A549 (cell line): ENCODE measurements at regions not wholly inside any gene's neighbourhood (a gene's known extent, or its start where the extent isn't known, plus 50 kb on each side); places are given as distances from the start of the nearest gene placed in this dataset.

Experiments
- ATAC-seq, 2 experiments: fragments of 200-7000 bp in 1 of 2; fragments of >200 bp in 1 of 2; cut with Nextera tagmentation in 1 of 2; cut with Tn5 transposase in 1 of 2; 3 replicates each; pipeline versions ENCODE4 v1.8.0 to v1.9.1; 2018 to 2020; ENCODE audit warnings: mild to moderate bottlenecking in 1 of 2, moderate library complexity in 1 of 2
- CTCF ChIA-PET: fragments of 300-600 bp; sonication (Branson Sonifier 250); formaldehyde crosslinking; extraction: SDS; loops from one replicate; lab custom pipeline; 2021; ENCODE audit warnings: antibody characterized with exemption, inconsistent platforms; lab: Yijun Ruan, JAX
- POLR2A ChIA-PET: fragments of 350-600 bp; formaldehyde crosslinking; extraction: SDS; loops from one replicate; lab custom pipeline; 2021; ENCODE audit warnings: antibody characterized with exemption, inconsistent platforms; lab: Yijun Ruan, JAX
- DNase-seq, 2 experiments: peaks; one replicate each; pipeline versions ENCODE4 v3.0.0 to v3.0.0-alpha.2; 2011 to 2016; ENCODE audit warnings: low read depth in 1 of 2, low spot score in 1 of 2
- FAIRE-seq: peaks from 2 replicates; lab custom pipeline; 2011; peaks lifted over from hg19 to GRCh38; lab: Jason Lieb, UNC
- H3K27ac ChIP-seq, 2 experiments: fragments of >200 bp; sonication (Bioruptor Twin); formaldehyde crosslinking; 3 replicates each; pipeline ENCODE4 v1.5.1; 2016 to 2017
- H3K4me1 ChIP-seq: fragments of >200 bp; sonication (Bioruptor Twin); formaldehyde crosslinking; 3 replicates; pipeline ENCODE4 v1.6.1; 2016
- H3K4me2 ChIP-seq: fragments of >200 bp; sonication (Bioruptor Twin); formaldehyde crosslinking; 3 replicates; pipeline ENCODE4 v1.6.1; 2016
- H3K4me3 ChIP-seq: fragments of >200 bp; sonication (Bioruptor Twin); formaldehyde crosslinking; 3 replicates; pipeline ENCODE4 v1.5.1; 2016
- H3K9me3 ChIP-seq: fragments of >200 bp; sonication (Bioruptor Twin); formaldehyde crosslinking; 3 replicates; pipeline ENCODE4 v1.6.1; 2016
- CBX2 ChIP-seq: fragments of 200-600 bp; sonication (generic); IDR thresholded peaks from 2 replicates; pipeline ENCODE4 v1.6.1; 2016; ENCODE audit warnings: low read depth, mild to moderate bottlenecking, borderline replicate concordance
- FOSL2 ChIP-seq, 2 experiments: fragments of 450-650 bp in 1 of 2; fragments of >200 bp in 1 of 2; sonication (Bioruptor Twin) in 1 of 2; formaldehyde crosslinking; IDR thresholded peaks; 2 replicates each; pipeline versions ENCODE4 v1.5.0 to v1.6.1; 2016 to 2020; ENCODE audit warnings: mild to moderate bottlenecking in 1 of 2, moderate library complexity in 1 of 2
- HDAC2 ChIP-seq: fragments of 200-600 bp; sonication (generic); IDR thresholded peaks from 2 replicates; pipeline ENCODE4 v1.6.1; 2016
- HES2 ChIP-seq: fragments of >200 bp; sonication (Bioruptor Twin); formaldehyde crosslinking; IDR thresholded peaks from 2 replicates; pipeline ENCODE4 v1.6.1; 2016
- HEYL ChIP-seq: fragments of 250-450 bp; sonication (Bioruptor Pico); IDR thresholded peaks from 2 replicates; pipeline ENCODE4 v1.8.0; 2021; ENCODE audit warnings: mild to moderate bottlenecking, moderate library complexity
- HOXA7 ChIP-seq: fragments of 250-450 bp; sonication (Bioruptor Pico); IDR thresholded peaks from 2 replicates; pipeline ENCODE4 v1.5.0; 2020; ENCODE audit warnings: mild to moderate bottlenecking, moderate library complexity
- KDM1A ChIP-seq: fragments of 200-600 bp; sonication (generic); IDR thresholded peaks from 2 replicates; pipeline ENCODE4 v1.6.1; 2016; ENCODE audit warnings: low read depth, mild to moderate bottlenecking
- MYC ChIP-seq: IDR thresholded peaks from 2 replicates; pipeline ENCODE4 v1.6.1; 2012; ENCODE audit warnings: mild to moderate bottlenecking, inconsistent platforms, low read length, improper control_type of control experiment, borderline replicate concordance
- NFE2L2 ChIP-seq: fragments of 150-350 bp; conservative IDR thresholded peaks from 2 replicates; pipeline ENCODE4 v1.6.1; 2014; ENCODE audit warnings: low read length
- PBX3 ChIP-seq: IDR thresholded peaks from 2 replicates; pipeline ENCODE4 v1.6.1; 2012
- TFCP2L1 ChIP-seq: fragments of 250-450 bp; sonication (Bioruptor Pico); IDR thresholded peaks from 2 replicates; pipeline ENCODE4 v1.5.0; 2021; ENCODE audit warnings: mild to moderate bottlenecking
- TP53 ChIP-seq: fragments of 250-450 bp; sonication (Bioruptor Pico); IDR thresholded peaks from 2 replicates; pipeline ENCODE4 v1.5.0; 2021; ENCODE audit warnings: mild to moderate bottlenecking, moderate library complexity
- ZC3H11A ChIP-seq: fragments of 450-650 bp; IDR thresholded peaks from 2 replicates; pipeline ENCODE4 v1.6.1; 2014; ENCODE audit warnings: antibody characterized with exemption, mild to moderate bottlenecking
- ZSCAN20 ChIP-seq: fragments of 250-450 bp; sonication (Bioruptor Pico); IDR thresholded peaks from 2 replicates; pipeline ENCODE4 v1.8.0; 2022; ENCODE audit warnings: mild to moderate bottlenecking, moderate library complexity
- WGBS: methylation state at CpG from one replicate; pipeline ENCODE4 v1.1.6; 2017; ENCODE audit errors: missing lambda C conversion rate; 5-methylcytosine and 5-hydroxymethylcytosine counted together
- TF ChIP-seq, protein P1 (sequence below): fragments of 150-350 bp; IDR thresholded peaks from 2 replicates; pipeline ENCODE4 v1.6.1; 2014; ENCODE audit warnings: low read depth, mild to moderate bottlenecking, low read length
- TF ChIP-seq, protein P2 (sequence below): IDR thresholded peaks from 2 replicates; pipeline ENCODE4 v1.6.1; 2012; ENCODE audit warnings: low read depth, borderline replicate concordance
- TF ChIP-seq, protein P3 (sequence below): fragments of 250-450 bp; sonication (Bioruptor Pico); IDR thresholded peaks from 2 replicates; pipeline ENCODE4 v1.5.0; 2020; ENCODE audit warnings: low read depth, mild to moderate bottlenecking, moderate library complexity
- TF ChIP-seq, protein P4 (sequence below): fragments of 450-650 bp; IDR thresholded peaks from 2 replicates; pipeline ENCODE4 v1.6.1; 2014; ENCODE audit warnings: antibody characterized with exemption

GRCh38 chr2:88845772-88846661 is 154.5 kb downstream of the RPIA start:
- no peak overlapping the region for H3K27ac ChIP-seq
- CTCF ChIA-PET = interaction anchor here (0.7 to 1.5 kb wide), 4 partner anchors 28 to 665 kb away, joined by 3 to 4 read pairs (median 4); no protein-coding TSS in a partner anchor
- TF ChIP-seq HEYL (CRISPR knock-in tag) (no peak), KDM1A (no peak), TP53 (CRISPR knock-in tag) (no peak), HOXA7 (CRISPR knock-in tag) (no peak), ZSCAN20 (CRISPR knock-in tag) (no peak), NFE2L2 (no peak), HDAC2 (no peak), PBX3 (no peak), CBX2 (no peak), MYC (no peak), TFCP2L1 (CRISPR knock-in tag) (no peak), HES2 (no peak), FOSL2 (IDR thresholded peaks at IDR 0.05) (no peak), FOSL2 (CRISPR knock-in tag; IDR thresholded peaks at IDR 0.05) (no peak)
- TF ChIP-seq, protein P1, sequence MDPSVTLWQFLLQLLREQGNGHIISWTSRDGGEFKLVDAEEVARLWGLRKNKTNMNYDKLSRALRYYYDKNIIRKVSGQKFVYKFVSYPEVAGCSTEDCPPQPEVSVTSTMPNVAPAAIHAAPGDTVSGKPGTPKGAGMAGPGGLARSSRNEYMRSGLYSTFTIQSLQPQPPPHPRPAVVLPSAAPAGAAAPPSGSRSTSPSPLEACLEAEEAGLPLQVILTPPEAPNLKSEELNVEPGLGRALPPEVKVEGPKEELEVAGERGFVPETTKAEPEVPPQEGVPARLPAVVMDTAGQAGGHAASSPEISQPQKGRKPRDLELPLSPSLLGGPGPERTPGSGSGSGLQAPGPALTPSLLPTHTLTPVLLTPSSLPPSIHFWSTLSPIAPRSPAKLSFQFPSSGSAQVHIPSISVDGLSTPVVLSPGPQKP = no peak
- TF ChIP-seq, protein P2, sequence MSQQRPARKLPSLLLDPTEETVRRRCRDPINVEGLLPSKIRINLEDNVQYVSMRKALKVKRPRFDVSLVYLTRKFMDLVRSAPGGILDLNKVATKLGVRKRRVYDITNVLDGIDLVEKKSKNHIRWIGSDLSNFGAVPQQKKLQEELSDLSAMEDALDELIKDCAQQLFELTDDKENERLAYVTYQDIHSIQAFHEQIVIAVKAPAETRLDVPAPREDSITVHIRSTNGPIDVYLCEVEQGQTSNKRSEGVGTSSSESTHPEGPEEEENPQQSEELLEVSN = no peak
- TF ChIP-seq, protein P3, sequence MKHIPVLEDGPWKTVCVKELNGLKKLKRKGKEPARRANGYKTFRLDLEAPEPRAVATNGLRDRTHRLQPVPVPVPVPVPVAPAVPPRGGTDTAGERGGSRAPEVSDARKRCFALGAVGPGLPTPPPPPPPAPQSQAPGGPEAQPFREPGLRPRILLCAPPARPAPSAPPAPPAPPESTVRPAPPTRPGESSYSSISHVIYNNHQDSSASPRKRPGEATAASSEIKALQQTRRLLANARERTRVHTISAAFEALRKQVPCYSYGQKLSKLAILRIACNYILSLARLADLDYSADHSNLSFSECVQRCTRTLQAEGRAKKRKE (CRISPR knock-in tag) = no peak
- TF ChIP-seq, protein P4, sequence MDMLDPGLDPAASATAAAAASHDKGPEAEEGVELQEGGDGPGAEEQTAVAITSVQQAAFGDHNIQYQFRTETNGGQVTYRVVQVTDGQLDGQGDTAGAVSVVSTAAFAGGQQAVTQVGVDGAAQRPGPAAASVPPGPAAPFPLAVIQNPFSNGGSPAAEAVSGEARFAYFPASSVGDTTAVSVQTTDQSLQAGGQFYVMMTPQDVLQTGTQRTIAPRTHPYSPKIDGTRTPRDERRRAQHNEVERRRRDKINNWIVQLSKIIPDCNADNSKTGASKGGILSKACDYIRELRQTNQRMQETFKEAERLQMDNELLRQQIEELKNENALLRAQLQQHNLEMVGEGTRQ = no peak
- WGBS = 30% methylated on average over 3 of the region's 3 CpGs
- H3K9me3 ChIP-seq = no peaks in the 10 kb centered on the region
- DNase-seq (no peak), FAIRE-seq (no peak), ATAC-seq (no peak)
- no peaks in the 10 kb centered on the region for H3K4me1 ChIP-seq
- POLR2A ChIA-PET = no interaction called here
- no peak overlapping the region for H3K4me2 ChIP-seq
- H3K4me3 ChIP-seq = no peak overlapping the region

DNA sequence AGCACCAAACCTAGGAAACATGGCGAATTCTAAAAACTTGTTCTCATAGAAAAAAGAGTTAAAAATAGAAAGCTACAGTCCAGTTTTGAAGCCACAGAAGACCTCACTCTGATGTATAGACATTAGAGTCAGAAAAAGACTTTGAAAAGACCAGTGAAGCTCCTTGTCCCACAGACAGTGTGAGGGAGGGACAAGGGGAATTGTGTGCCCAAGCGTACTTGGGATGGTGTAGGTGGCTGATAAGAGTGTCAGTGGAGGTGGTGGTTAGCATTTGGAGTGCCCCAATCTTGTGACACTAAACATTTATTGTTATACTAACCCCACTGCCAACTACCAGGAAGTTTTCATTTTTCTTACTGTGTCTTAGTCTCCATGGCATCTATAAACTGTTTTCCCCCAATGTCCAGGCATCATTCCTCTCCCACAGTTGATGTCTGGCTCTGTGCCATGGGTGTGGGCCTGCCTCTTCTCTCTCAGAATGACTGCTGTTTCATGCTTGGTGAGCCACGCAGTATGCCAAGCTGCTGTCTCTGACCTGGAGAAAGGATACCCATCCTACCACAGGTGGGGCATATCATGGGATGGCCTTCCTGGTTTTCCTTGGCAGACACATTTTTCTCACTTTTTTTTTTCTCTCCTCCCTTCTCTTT is 161.4 kb downstream of the RPIA start:
- H3K4me2 ChIP-seq = no peak overlapping the region
- peak in 1 of 2 experiments; percentile 9 for DNase-seq
- no peak for FAIRE-seq
- no peak for TF ChIP-seq ZC3H11A
- TF ChIP-seq HES2 = no peak
- no peak for TF ChIP-seq CBX2
- TF ChIP-seq, all 56 proteins: peak for 0
- ChIA-PET POLR2A (no interaction called here), CTCF (interaction anchor here (1.3 kb wide), 1 partner anchor 21 kb away, joined by 4 read pairs; no protein-coding TSS in a partner anchor)
- Histone ChIP-seq H3K9me3 (no peaks in the 10 kb centered on the region), H3K4me3 (no peak overlapping the region), H3K27ac (no peak overlapping the region), H3K4me1 (no peaks in the 10 kb centered on the region)
- ATAC-seq = 0 out of 6 replicates have a peak, but pooled peaks of 1 of the 2 experiments have one; percentile 23
- 26% methylated on average over 3 of the region's 3 CpGs for WGBS
